Stomach smooth muscle (tissue), 2 donors: ENCODE measurements at regions not wholly inside any gene's neighbourhood (a gene's known extent, or its start where the extent isn't known, plus 50 kb on each side); places are given as distances from the start of the nearest gene placed in this dataset.

Source experiments
- H3K27ac ChIP-seq: one replicate; pipeline ENCODE4 v1.7.0; 2013; ENCODE audit warnings: mild to moderate bottlenecking, low read length, inconsistent platforms
- H3K27me3 ChIP-seq, 2 donors: one replicate each; pipeline ENCODE4 v1.7.0; 2013; ENCODE audit warnings: low read length in 2 of 2; ENCODE audit not compliant: insufficient read depth in 2 of 2, control insufficient read depth in 1 of 2
- H3K36me3 ChIP-seq, 2 donors: one replicate each; pipeline ENCODE4 v1.7.0; 2013; ENCODE audit warnings: low read length in 2 of 2; ENCODE audit not compliant: control insufficient read depth in 2 of 2, insufficient read depth in 2 of 2
- H3K4me1 ChIP-seq: one replicate; pipeline ENCODE4 v1.7.0; 2013; ENCODE audit warnings: low read length; ENCODE audit not compliant: control insufficient read depth, insufficient read depth
- H3K4me3 ChIP-seq, 2 donors: one replicate each; pipeline ENCODE4 v1.7.0; 2013; ENCODE audit warnings: low read length in 2 of 2
- H3K9ac ChIP-seq, 2 donors: one replicate each; pipeline ENCODE4 v1.7.0; 2013; ENCODE audit warnings: low read length in 2 of 2, mild to moderate bottlenecking in 1 of 2
- H3K9me3 ChIP-seq, 2 donors: one replicate each; pipeline ENCODE4 v1.7.0; 2013; ENCODE audit warnings: low read length in 2 of 2; ENCODE audit not compliant: control insufficient read depth in 2 of 2
- donor health status: healthy.
- donor health status: Pancreatic carcinoma.

- H3K4me1 ChIP-seq, result no peaks in the 10 kb centered on the region
- no peak overlapping the region for H3K4me3 ChIP-seq
- H3K9ac ChIP-seq, result no peak overlapping the region
- no peaks in the 10 kb centered on the region for H3K36me3 ChIP-seq
- H3K9me3 ChIP-seq, result no peaks in the 10 kb centered on the region
- no peaks in the 10 kb centered on the region for H3K27me3 ChIP-seq
- no peak overlapping the region for H3K27ac ChIP-seq
Observed at GRCh38 chr4:111572470-111572869, 572.8 kb upstream of the FAM241A start.

DNA sequence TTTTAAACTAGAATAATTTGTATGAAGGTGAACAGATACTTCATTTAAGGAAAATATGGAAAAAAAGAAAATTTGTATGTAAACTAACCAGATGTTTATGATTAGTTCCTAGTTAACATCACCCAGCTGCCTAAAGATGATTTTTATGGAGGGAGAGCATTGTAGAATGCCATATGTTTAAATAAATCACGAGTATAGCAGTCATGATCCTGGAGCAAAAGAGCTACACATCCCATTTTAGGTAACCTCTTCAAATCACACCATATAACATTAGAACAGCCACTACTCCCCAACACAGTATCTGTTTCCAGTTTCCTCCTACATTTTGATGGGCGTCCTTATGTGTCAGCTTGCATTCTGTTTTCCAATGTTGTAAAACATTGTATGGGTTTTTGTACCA, 571.9 kb upstream of the FAM241A start:
- Histone ChIP-seq H3K27me3 (no peaks in the 10 kb centered on the region), H3K36me3 (no peaks in the 10 kb centered on the region), H3K4me3 (no peak overlapping the region), H3K4me1 (no peaks in the 10 kb centered on the region), H3K9me3 (no peaks in the 10 kb centered on the region), H3K9ac (no peak overlapping the region), H3K27ac (no peak overlapping the region)

- H3K27ac ChIP-seq, result no peak overlapping the region
Observed at GRCh38 chr4:111579767-111580166, 565.5 kb upstream of the FAM241A start.

GRCh38 chr4:111595456-111595855, 549.8 kb upstream of the FAM241A start:
- Histone ChIP-seq H3K9me3 (no peaks in the 10 kb centered on the region), H3K27me3 (no peaks in the 10 kb centered on the region), H3K27ac (no peak overlapping the region), H3K4me3 (no peak overlapping the region), H3K36me3 (no peaks in the 10 kb centered on the region), H3K9ac (no peak overlapping the region), H3K4me1 (no peaks in the 10 kb centered on the region)

More at GRCh38 chr4:111579767-111580166, 565.5 kb upstream of the FAM241A start:
- no peaks in the 10 kb centered on the region for H3K4me1 ChIP-seq
- H3K9me3 ChIP-seq, result no peaks in the 10 kb centered on the region
- H3K36me3 ChIP-seq, result no peaks in the 10 kb centered on the region
- H3K4me3 ChIP-seq, result no peak overlapping the region
- no peak overlapping the region for H3K9ac ChIP-seq
- H3K27me3 ChIP-seq, result no peaks in the 10 kb centered on the region

DNA sequence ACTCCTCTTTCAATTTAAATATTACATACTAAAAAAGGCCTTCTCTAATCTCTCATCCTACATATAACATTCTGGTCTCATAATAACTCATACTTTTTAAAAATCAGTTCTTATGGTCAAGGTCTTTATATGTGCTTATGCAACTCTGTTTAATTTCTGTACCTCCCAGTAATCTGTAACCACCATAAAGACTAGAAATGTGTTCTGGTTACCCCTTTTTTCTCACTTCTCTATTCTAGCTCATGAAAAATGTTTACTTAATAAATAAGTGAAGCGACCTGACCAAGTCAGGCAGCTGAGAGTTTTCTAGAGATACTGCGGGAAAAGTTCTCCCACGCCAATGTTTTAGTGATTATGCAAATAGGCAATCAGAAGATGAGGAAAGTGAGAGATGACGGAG, 548.8 kb upstream of the FAM241A start:
- no peak overlapping the region for H3K27ac ChIP-seq
- no peaks in the 10 kb centered on the region for H3K4me1 ChIP-seq
- H3K9me3 ChIP-seq, result no peaks in the 10 kb centered on the region
- no peaks in the 10 kb centered on the region for H3K27me3 ChIP-seq
- no peaks in the 10 kb centered on the region for H3K36me3 ChIP-seq
- no peak overlapping the region for H3K4me3 ChIP-seq
- H3K9ac ChIP-seq, result no peak overlapping the region

DNA sequence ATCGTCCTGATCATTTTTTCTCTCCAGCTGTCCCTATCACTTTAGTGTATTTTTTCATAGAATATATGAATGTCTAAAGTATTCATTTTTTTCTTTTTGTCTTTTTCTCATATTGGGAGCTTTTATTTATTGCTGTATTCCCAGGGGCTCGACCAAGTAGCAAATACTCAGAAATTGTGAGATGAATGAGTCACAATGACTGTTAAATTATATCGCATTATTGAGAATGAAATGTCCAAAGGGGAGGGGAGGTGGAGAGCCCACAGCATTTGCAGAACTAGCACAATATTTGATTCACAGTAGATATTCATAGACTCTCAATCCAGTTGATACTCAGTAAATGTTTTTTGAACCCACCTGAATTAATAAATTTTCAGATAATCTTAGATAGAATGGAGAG, 543.6 kb upstream of the FAM241A start:
- Histone ChIP-seq H3K27me3 (no peaks in the 10 kb centered on the region), H3K9me3 (no peaks in the 10 kb centered on the region), H3K4me1 (no peaks in the 10 kb centered on the region), H3K9ac (no peak overlapping the region), H3K27ac (no peak overlapping the region), H3K36me3 (no peaks in the 10 kb centered on the region), H3K4me3 (no peak overlapping the region)

- Histone ChIP-seq H3K27me3 (no peaks in the 10 kb centered on the region), H3K4me3 (no peak overlapping the region), H3K9me3 (no peaks in the 10 kb centered on the region), H3K36me3 (no peaks in the 10 kb centered on the region), H3K9ac (no peak overlapping the region), H3K4me1 (no peaks in the 10 kb centered on the region), H3K27ac (no peak overlapping the region)
Observed at GRCh38 chr4:111602848-111603247, 542.4 kb upstream of the FAM241A start.

- H3K36me3 ChIP-seq, result no peaks in the 10 kb centered on the region
- no peaks in the 10 kb centered on the region for H3K27me3 ChIP-seq
- no peaks in the 10 kb centered on the region for H3K4me1 ChIP-seq
- no peaks in the 10 kb centered on the region for H3K9me3 ChIP-seq
- H3K9ac ChIP-seq, result no peak overlapping the region
- no peak overlapping the region for H3K4me3 ChIP-seq
- no peak overlapping the region for H3K27ac ChIP-seq
Observed at GRCh38 chr4:111605111-111605510, 540.1 kb upstream of the FAM241A start.

GRCh38 chr4:111610681-111611080, 534.6 kb upstream of the FAM241A start:
- Histone ChIP-seq H3K4me3 (no peak overlapping the region), H3K36me3 (no peaks in the 10 kb centered on the region), H3K27me3 (no peaks in the 10 kb centered on the region), H3K9ac (no peak overlapping the region), H3K9me3 (no peaks in the 10 kb centered on the region), H3K4me1 (no peaks in the 10 kb centered on the region), H3K27ac (no peak overlapping the region)

DNA sequence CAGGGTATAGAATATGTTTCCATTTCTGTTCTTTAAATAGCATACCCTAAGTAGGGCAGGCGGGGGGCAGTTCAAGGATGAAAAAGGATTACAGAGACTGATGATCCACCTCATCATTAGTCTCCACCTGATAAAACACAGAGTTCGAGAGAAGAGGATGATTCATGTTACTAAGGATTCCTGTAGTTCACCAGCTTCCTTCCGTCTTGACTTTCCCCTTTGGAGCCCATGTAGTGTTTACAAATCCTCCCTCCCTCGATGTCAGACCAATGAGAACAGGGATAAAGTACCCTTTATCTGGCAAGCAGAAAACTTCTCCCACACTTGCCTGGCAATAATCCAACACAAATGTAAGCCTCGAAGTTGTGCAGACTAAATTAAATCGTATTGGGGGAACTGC, 526.3 kb upstream of the FAM241A start:
- H3K9me3 ChIP-seq, result no peaks in the 10 kb centered on the region
- H3K27me3 ChIP-seq, result no peaks in the 10 kb centered on the region
- no peaks in the 10 kb centered on the region for H3K36me3 ChIP-seq
- no peak overlapping the region for H3K9ac ChIP-seq
- no peak overlapping the region for H3K4me3 ChIP-seq
- H3K27ac ChIP-seq, result no peak overlapping the region
- no peaks in the 10 kb centered on the region for H3K4me1 ChIP-seq

GRCh38 chr4:111628437-111628836, 516.8 kb upstream of the FAM241A start:
- Histone ChIP-seq H3K9me3 (no peaks in the 10 kb centered on the region), H3K27ac (no peak overlapping the region), H3K27me3 (peaks cover 2% of the 10 kb centered on the region in 2 donors), H3K9ac (no peak overlapping the region), H3K36me3 (no peaks in the 10 kb centered on the region), H3K4me1 (no peaks in the 10 kb centered on the region), H3K4me3 (no peak overlapping the region)
